H9 (cell line): ENCODE measurements at regions not wholly inside any gene's neighbourhood (a gene's known extent, or its start where the extent isn't known, plus 50 kb on each side); places are given as distances from the start of the nearest gene placed in this dataset.

Source experiments
- DNase-seq: peaks from one replicate; pipeline ENCODE4 v3.0.0-alpha.2; 2017
- H2AFZ ChIP-seq: one replicate; pipeline ENCODE4 v1.6.1; 2013; ENCODE audit warnings: mild to moderate bottlenecking, low read length, control low read depth, moderate library complexity
- H2AK5ac ChIP-seq: 2 replicates; pipeline ENCODE4 v1.6.1; 2013; ENCODE audit warnings: low read length, control low read depth, mixed read lengths; ENCODE audit not compliant: insufficient read length
- H2BK120ac ChIP-seq: one replicate; pipeline ENCODE4 v1.6.1; 2013; ENCODE audit warnings: low read depth, mild to moderate bottlenecking, low read length, control low read depth, inconsistent platforms; ENCODE audit not compliant: poor library complexity, severe bottlenecking
- H2BK12ac ChIP-seq: 2 replicates; pipeline ENCODE4 v1.6.1; 2013; ENCODE audit warnings: low read length, control low read depth, mixed read lengths, low read depth; ENCODE audit not compliant: insufficient read length
- H2BK15ac ChIP-seq: 2 replicates; pipeline ENCODE4 v1.6.1; 2013; ENCODE audit warnings: low read depth, low read length, control low read depth
- H2BK20ac ChIP-seq: one replicate; pipeline ENCODE4 v1.6.1; 2013; ENCODE audit warnings: low read depth, mild to moderate bottlenecking, low read length, control low read depth, inconsistent platforms; ENCODE audit not compliant: poor library complexity, severe bottlenecking
- H2BK5ac ChIP-seq: 2 replicates; pipeline ENCODE4 v1.6.1; 2013; ENCODE audit warnings: low read length, control low read depth, mixed read lengths; ENCODE audit not compliant: insufficient read length
- H3K14ac ChIP-seq: 2 replicates; pipeline ENCODE4 v1.6.1; 2013; ENCODE audit warnings: low read length, control low read depth; ENCODE audit not compliant: insufficient read depth
- H3K18ac ChIP-seq: 2 replicates; pipeline ENCODE4 v1.6.1; 2013; ENCODE audit warnings: low read depth, mild to moderate bottlenecking, mixed read lengths, low read length, control low read depth; ENCODE audit not compliant: insufficient read length
- H3K23ac ChIP-seq: 2 replicates; pipeline ENCODE4 v1.6.1; 2013; ENCODE audit warnings: low read length, control low read depth, mixed read lengths, low read depth; ENCODE audit not compliant: insufficient read length
- H3K23me2 ChIP-seq: 2 replicates; pipeline ENCODE4 v1.6.1; 2013; ENCODE audit warnings: low read depth, mild to moderate bottlenecking, mixed read lengths, low read length, control low read depth; ENCODE audit not compliant: insufficient read length, poor library complexity, severe bottlenecking
- H3K27ac ChIP-seq: 2 replicates; pipeline ENCODE4 v1.5.1; 2013; ENCODE audit warnings: low read length, control low read depth, mixed read lengths, low read depth; ENCODE audit not compliant: insufficient read length
- H3K27me3 ChIP-seq: 2 replicates; pipeline ENCODE4 v1.6.1; 2013; ENCODE audit warnings: low read length, control low read depth, inconsistent platforms; ENCODE audit not compliant: insufficient read depth
- H3K4ac ChIP-seq: 2 replicates; pipeline ENCODE4 v1.6.1; 2013; ENCODE audit warnings: low read depth, mild to moderate bottlenecking, control low read depth, inconsistent platforms, low read length, moderate library complexity
- H3K4me1 ChIP-seq: 2 replicates; pipeline ENCODE4 v1.6.1; 2013; ENCODE audit warnings: low read length, control low read depth, inconsistent platforms; ENCODE audit not compliant: insufficient read depth
- H3K4me2 ChIP-seq: 2 replicates; pipeline ENCODE4 v1.6.1; 2013; ENCODE audit warnings: low read length, control low read depth, mixed read lengths; ENCODE audit not compliant: insufficient read length, insufficient read depth
- H3K56ac ChIP-seq: 2 replicates; pipeline ENCODE4 v1.6.1; 2013; ENCODE audit warnings: low read depth, mild to moderate bottlenecking, mixed read lengths, low read length, control low read depth; ENCODE audit not compliant: insufficient read length
- H3K79me1 ChIP-seq: 2 replicates; pipeline ENCODE4 v1.6.1; 2013; ENCODE audit warnings: low read depth, mild to moderate bottlenecking, moderate library complexity, low read length, control low read depth, inconsistent platforms; ENCODE audit not compliant: insufficient read depth, poor library complexity, severe bottlenecking
- H3K79me2 ChIP-seq: 2 replicates; pipeline ENCODE4 v1.6.1; 2013; ENCODE audit warnings: low read length, control low read depth, inconsistent platforms; ENCODE audit not compliant: insufficient read depth
- H3K9ac ChIP-seq: 2 replicates; pipeline ENCODE4 v1.6.1; 2013; ENCODE audit warnings: low read length, control low read depth, mixed read lengths; ENCODE audit not compliant: insufficient read length; ENCODE audit errors: extremely low read depth
- H3K9me3 ChIP-seq: one replicate; pipeline ENCODE4 v1.6.1; 2013; ENCODE audit warnings: low read depth, low read length, inconsistent platforms; ENCODE audit not compliant: control insufficient read depth
- H3T11ph ChIP-seq: one replicate; pipeline ENCODE4 v1.6.1; 2013; ENCODE audit warnings: mild to moderate bottlenecking, low read length, control low read depth, inconsistent platforms
- H4K20me1 ChIP-seq: one replicate; pipeline ENCODE4 v1.6.1; 2013; ENCODE audit not compliant: control insufficient read depth, insufficient read length, insufficient read depth
- H4K5ac ChIP-seq: 2 replicates; pipeline ENCODE4 v1.6.1; 2013; ENCODE audit warnings: low read depth, mild to moderate bottlenecking, mixed read lengths, low read length, control low read depth; ENCODE audit not compliant: insufficient read length
- H4K8ac ChIP-seq: replicated peaks from 2 replicates; pipeline ENCODE4 v1.6.1; 2013; ENCODE audit warnings: low read length, control low read depth, mixed read lengths, low read depth; ENCODE audit not compliant: insufficient read length
- H4K91ac ChIP-seq: 2 replicates; pipeline ENCODE4 v1.6.1; 2013; ENCODE audit warnings: low read depth, mild to moderate bottlenecking, moderate library complexity, mixed read lengths, low read length, control low read depth; ENCODE audit not compliant: insufficient read length
- H3K27ac Mint-ChIP-seq, 3 experiments: 2 replicates in 2 of 3; 3 replicates in 1 of 3; pipeline ENCODE4 v1.8.0; 2020 to 2021; ENCODE audit warnings: mixed read lengths in 3 of 3, mild to moderate bottlenecking in 1 of 3, moderate library complexity in 1 of 3
- H3K27me3 Mint-ChIP-seq: 2 replicates; pipeline ENCODE4 v1.8.0; 2021; ENCODE audit warnings: low read depth, mild to moderate bottlenecking, moderate library complexity, mixed read lengths
- H3K36me3 Mint-ChIP-seq, 3 experiments: 2 replicates in 2 of 3; 3 replicates in 1 of 3; pipeline ENCODE4 v1.8.0; 2020 to 2021; ENCODE audit warnings: low read depth in 3 of 3, mixed read lengths in 3 of 3; ENCODE audit not compliant: insufficient read depth in 1 of 3
- H3K4me1 Mint-ChIP-seq, 2 experiments: 2 replicates each; pipeline ENCODE4 v1.8.0; 2020; ENCODE audit warnings: mixed read lengths in 2 of 2
- H3K4me3 Mint-ChIP-seq, 2 experiments: 2 replicates in 1 of 2; 3 replicates in 1 of 2; pipeline ENCODE4 v1.8.0; 2020 to 2021; ENCODE audit warnings: mild to moderate bottlenecking in 2 of 2, mixed read lengths in 2 of 2, moderate library complexity in 1 of 2
- H3K9me3 Mint-ChIP-seq, 2 experiments: 2 replicates in 1 of 2; 3 replicates in 1 of 2; pipeline ENCODE4 v1.8.0; 2020; ENCODE audit warnings: mild to moderate bottlenecking in 2 of 2, mixed read lengths in 2 of 2, moderate library complexity in 1 of 2
- WGBS: extraction: QIAGEN DNeasy Blood & Tissue Kit; methylation state at CpG from one replicate; pipeline ENCODE4 v1.1.7; 2013; ENCODE audit warnings: missing lambda C conversion rate, low lambda C conversion rate, mixed read lengths; ENCODE audit not compliant: insufficient read length; ENCODE audit errors: extremely low coverage; 5-methylcytosine and 5-hydroxymethylcytosine counted together
- TF ChIP-seq, protein P1 (sequence below): fragments of 200-600 bp; sonication (generic); conservative IDR thresholded peaks from 3 replicates; pipeline ENCODE4 v1.8.0; 2021; ENCODE audit warnings: antibody characterized with exemption, mild to moderate bottlenecking

DNA sequence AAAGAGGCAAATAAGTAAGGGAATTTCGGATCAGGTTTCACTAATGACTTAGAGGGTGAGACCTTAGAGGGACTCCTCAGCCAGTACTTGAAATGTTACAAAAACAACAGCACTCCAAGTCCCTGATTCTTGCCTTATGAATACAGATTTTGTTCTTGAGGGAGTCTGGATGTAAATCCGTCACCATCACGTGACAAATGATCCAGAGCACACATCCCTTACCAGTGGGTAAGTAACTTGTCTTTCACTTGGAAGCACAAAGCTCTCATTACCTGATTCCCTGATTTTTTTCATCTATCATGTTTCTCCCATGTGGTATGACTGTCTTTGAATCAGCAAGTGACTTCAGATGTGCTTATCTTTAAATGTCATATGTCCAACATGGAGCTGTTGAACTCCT is 595.3 kb upstream of the POU3F2 start:
- H2BK20ac ChIP-seq: no peak overlapping the region
- no peaks in the 10 kb centered on the region for H3K27me3 ChIP-seq
- H2BK12ac ChIP-seq: no peak overlapping the region
- Mint-ChIP-seq H3K4me3 (no peak overlapping the region), H3K36me3 (peaks cover 5 to 12% (median 6%) of the 10 kb centered on the region in 3 experiments; a peak in 6 of 7 replicates), H3K27me3 (no peaks in the 10 kb centered on the region), H3K27ac (no peak overlapping the region), H3K9me3 (peaks cover 12 to 13% of the 10 kb centered on the region in 2 experiments), H3K4me1 (peaks cover 4 to 10% of the 10 kb centered on the region in 2 experiments)
- no peak overlapping the region for H2BK15ac ChIP-seq
- H2AK5ac ChIP-seq: no peak overlapping the region
- no peak overlapping the region for H2BK120ac ChIP-seq
- H4K20me1 ChIP-seq: no peaks in the 10 kb centered on the region
- H3K27ac ChIP-seq: no peak overlapping the region
- H2AFZ ChIP-seq: no peak overlapping the region
- no peak overlapping the region for H3K4ac ChIP-seq
- whole genome bisulfite sequencing: no CpG with 5 or more reads among the region's 3 CpGs
- no peak overlapping the region for H3K9ac ChIP-seq
- no peak overlapping the region for H3T11ph ChIP-seq
- no peak overlapping the region for H3K56ac ChIP-seq
- no peaks in the 10 kb centered on the region; the same call in 1 of the 2 replicates for H3K79me2 ChIP-seq
- H3K4me1 ChIP-seq: no peaks in the 10 kb centered on the region
- DNase-seq: no peak
- no peak overlapping the region for H3K14ac ChIP-seq
- TF ChIP-seq, protein P1, sequence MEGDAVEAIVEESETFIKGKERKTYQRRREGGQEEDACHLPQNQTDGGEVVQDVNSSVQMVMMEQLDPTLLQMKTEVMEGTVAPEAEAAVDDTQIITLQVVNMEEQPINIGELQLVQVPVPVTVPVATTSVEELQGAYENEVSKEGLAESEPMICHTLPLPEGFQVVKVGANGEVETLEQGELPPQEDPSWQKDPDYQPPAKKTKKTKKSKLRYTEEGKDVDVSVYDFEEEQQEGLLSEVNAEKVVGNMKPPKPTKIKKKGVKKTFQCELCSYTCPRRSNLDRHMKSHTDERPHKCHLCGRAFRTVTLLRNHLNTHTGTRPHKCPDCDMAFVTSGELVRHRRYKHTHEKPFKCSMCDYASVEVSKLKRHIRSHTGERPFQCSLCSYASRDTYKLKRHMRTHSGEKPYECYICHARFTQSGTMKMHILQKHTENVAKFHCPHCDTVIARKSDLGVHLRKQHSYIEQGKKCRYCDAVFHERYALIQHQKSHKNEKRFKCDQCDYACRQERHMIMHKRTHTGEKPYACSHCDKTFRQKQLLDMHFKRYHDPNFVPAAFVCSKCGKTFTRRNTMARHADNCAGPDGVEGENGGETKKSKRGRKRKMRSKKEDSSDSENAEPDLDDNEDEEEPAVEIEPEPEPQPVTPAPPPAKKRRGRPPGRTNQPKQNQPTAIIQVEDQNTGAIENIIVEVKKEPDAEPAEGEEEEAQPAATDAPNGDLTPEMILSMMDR: no peak
- H4K5ac ChIP-seq: no peak overlapping the region
- no peak overlapping the region for H3K23ac ChIP-seq
- no peak overlapping the region for H3K4me2 ChIP-seq
- H3K79me1 ChIP-seq: no peaks in the 10 kb centered on the region
- no peaks in the 10 kb centered on the region for H3K23me2 ChIP-seq
- no peak overlapping the region for H3K18ac ChIP-seq
- H2BK5ac ChIP-seq: no peak overlapping the region
- H4K91ac ChIP-seq: no peak overlapping the region
- H3K9me3 ChIP-seq: no peaks in the 10 kb centered on the region
- no peak overlapping the region for H4K8ac ChIP-seq
